Neural cell (in vitro differentiated cells): ENCODE measurements at regions not wholly inside any gene's neighbourhood (a gene's known extent, or its start where the extent isn't known, plus 50 kb on each side); places are given as distances from the start of the nearest gene placed in this dataset.

Experiments
- H2AFZ ChIP-seq: fragments of 200-600, 300-800 bp; sonication (generic), shearing (Covaris generic); 2 replicates; pipeline ENCODE4 v1.6.0; 2014; ENCODE audit warnings: low read depth, mild to moderate bottlenecking, antibody characterized with exemption, low read length, moderate library complexity
- H3F3A ChIP-seq: fragments of 200-600 bp; shearing (Covaris generic); 2 replicates; pipeline ENCODE4 v1.6.1; 2016; ENCODE audit warnings: mild to moderate bottlenecking, moderate library complexity, mixed read lengths, antibody characterized with exemption, low read length; ENCODE audit not compliant: insufficient read depth, poor library complexity, severe bottlenecking
- H3K27ac ChIP-seq: fragments of 200-600, 300-800 bp; sonication (generic), shearing (Covaris generic); 2 replicates; pipeline ENCODE4 v1.5.1; 2014; ENCODE audit warnings: mild to moderate bottlenecking, low read length, moderate library complexity
- H3K27me3 ChIP-seq: fragments of 300-800, 200-600 bp; sonication (generic), shearing (Covaris generic); 2 replicates; pipeline ENCODE4 v1.6.0; 2014; ENCODE audit warnings: mild to moderate bottlenecking, low read depth, low read length, moderate library complexity; ENCODE audit not compliant: insufficient read depth
- H3K36me3 ChIP-seq: fragments of 300-800, 200-600 bp; sonication (generic), shearing (Covaris generic); 2 replicates; pipeline ENCODE4 v1.5.1; 2014; ENCODE audit warnings: mild to moderate bottlenecking, antibody characterized with exemption, low read length, moderate library complexity; ENCODE audit not compliant: insufficient read depth
- H3K4me2 ChIP-seq: fragments of 300-800, 200-600 bp; sonication (generic), shearing (Covaris generic); 2 replicates; pipeline ENCODE4 v1.6.0; 2014; ENCODE audit warnings: mild to moderate bottlenecking, low read length
- H3K4me3 ChIP-seq: fragments of 300-800, 200-600 bp; sonication (generic), shearing (Covaris generic); 2 replicates; pipeline ENCODE4 v1.5.1; 2014; ENCODE audit warnings: mild to moderate bottlenecking, low read length, moderate library complexity
- H3K79me2 ChIP-seq: fragments of 200-600 bp; shearing (Covaris generic); replicated peaks from 2 replicates; pipeline ENCODE4 v1.6.0; 2014; ENCODE audit warnings: mild to moderate bottlenecking, low read length, moderate library complexity; ENCODE audit not compliant: insufficient read depth
- H3K9ac ChIP-seq: fragments of 300-800, 200-600 bp; sonication (generic), shearing (Covaris generic); 2 replicates; pipeline ENCODE4 v1.6.1; 2016; ENCODE audit warnings: mild to moderate bottlenecking, low read length, mixed read lengths
- H3K9me2 ChIP-seq: fragments of 200-600 bp; shearing (Covaris generic); 2 replicates; pipeline ENCODE4 v1.6.1; 2016; ENCODE audit warnings: mild to moderate bottlenecking, low read length, mixed read lengths; ENCODE audit not compliant: insufficient read depth
- H3K9me3 ChIP-seq: fragments of 200-600, 300-800 bp; sonication (generic), shearing (Covaris generic); 2 replicates; pipeline ENCODE4 v1.6.1; 2016; ENCODE audit warnings: mild to moderate bottlenecking, mixed run types, low read length, moderate library complexity, mixed read lengths
- H4K20me1 ChIP-seq: fragments of 200-600 bp; shearing (Covaris generic); 2 replicates; pipeline ENCODE4 v1.6.1; 2016; ENCODE audit warnings: mild to moderate bottlenecking, mixed run types; ENCODE audit not compliant: insufficient read depth
- CTCF ChIP-seq: fragments of 450-650 bp; IDR thresholded peaks from 2 replicates; pipeline ENCODE4 v1.5.1; 2014; ENCODE audit warnings: antibody characterized with exemption, mild to moderate bottlenecking, moderate library complexity; ENCODE audit not compliant: poor library complexity, severe bottlenecking
- EP300 ChIP-seq: fragments of 450-650 bp; conservative IDR thresholded peaks from 2 replicates; pipeline ENCODE4 v1.6.1; 2014; ENCODE audit warnings: antibody characterized with exemption, mild to moderate bottlenecking, moderate library complexity; ENCODE audit not compliant: poor library complexity, severe bottlenecking
- EZH2 ChIP-seq: fragments of 200-600, 300-800 bp; shearing (Covaris generic), sonication (generic); IDR thresholded peaks from 2 replicates; pipeline ENCODE4 v1.6.1; 2014; ENCODE audit warnings: antibody characterized with exemption, low read length, borderline replicate concordance, mild to moderate bottlenecking; ENCODE audit not compliant: insufficient read depth, poor library complexity, severe bottlenecking
- MXI1 ChIP-seq: fragments of 450-650 bp; conservative IDR thresholded peaks from 2 replicates; pipeline ENCODE4 v1.6.1; 2014; ENCODE audit warnings: antibody characterized with exemption, mild to moderate bottlenecking; ENCODE audit not compliant: poor library complexity, severe bottlenecking
- POLR2AphosphoS5 ChIP-seq: IDR thresholded peaks from 2 replicates; pipeline ENCODE4 v1.6.1; 2012
- RAD21 ChIP-seq: fragments of 450-650 bp; conservative IDR thresholded peaks from 2 replicates; pipeline ENCODE4 v1.6.1; 2014; ENCODE audit warnings: antibody characterized with exemption, mild to moderate bottlenecking, moderate library complexity
- SMC3 ChIP-seq: fragments of 450-650 bp; conservative IDR thresholded peaks from 2 replicates; pipeline ENCODE4 v1.6.1; 2014; ENCODE audit warnings: antibody characterized with exemption, mild to moderate bottlenecking, moderate library complexity; ENCODE audit not compliant: poor library complexity
- TAF1 ChIP-seq: IDR thresholded peaks from 2 replicates; pipeline ENCODE4 v1.6.1; 2012; ENCODE audit warnings: low read depth
- TF ChIP-seq, protein P1 (sequence below): IDR thresholded peaks from 2 replicates; pipeline ENCODE4 v1.6.1; 2012; ENCODE audit warnings: borderline replicate concordance

GRCh38 chr16:52165961-52166360 is 381.0 kb downstream of the TOX3 start:
- H3K36me3 ChIP-seq, result no peaks in the 10 kb centered on the region
- no peak overlapping the region for H3K9ac ChIP-seq
- no peaks in the 10 kb centered on the region for H4K20me1 ChIP-seq
- TF ChIP-seq SMC3, result no peak
- no peak for TF ChIP-seq TAF1
- TF ChIP-seq, protein P1, sequence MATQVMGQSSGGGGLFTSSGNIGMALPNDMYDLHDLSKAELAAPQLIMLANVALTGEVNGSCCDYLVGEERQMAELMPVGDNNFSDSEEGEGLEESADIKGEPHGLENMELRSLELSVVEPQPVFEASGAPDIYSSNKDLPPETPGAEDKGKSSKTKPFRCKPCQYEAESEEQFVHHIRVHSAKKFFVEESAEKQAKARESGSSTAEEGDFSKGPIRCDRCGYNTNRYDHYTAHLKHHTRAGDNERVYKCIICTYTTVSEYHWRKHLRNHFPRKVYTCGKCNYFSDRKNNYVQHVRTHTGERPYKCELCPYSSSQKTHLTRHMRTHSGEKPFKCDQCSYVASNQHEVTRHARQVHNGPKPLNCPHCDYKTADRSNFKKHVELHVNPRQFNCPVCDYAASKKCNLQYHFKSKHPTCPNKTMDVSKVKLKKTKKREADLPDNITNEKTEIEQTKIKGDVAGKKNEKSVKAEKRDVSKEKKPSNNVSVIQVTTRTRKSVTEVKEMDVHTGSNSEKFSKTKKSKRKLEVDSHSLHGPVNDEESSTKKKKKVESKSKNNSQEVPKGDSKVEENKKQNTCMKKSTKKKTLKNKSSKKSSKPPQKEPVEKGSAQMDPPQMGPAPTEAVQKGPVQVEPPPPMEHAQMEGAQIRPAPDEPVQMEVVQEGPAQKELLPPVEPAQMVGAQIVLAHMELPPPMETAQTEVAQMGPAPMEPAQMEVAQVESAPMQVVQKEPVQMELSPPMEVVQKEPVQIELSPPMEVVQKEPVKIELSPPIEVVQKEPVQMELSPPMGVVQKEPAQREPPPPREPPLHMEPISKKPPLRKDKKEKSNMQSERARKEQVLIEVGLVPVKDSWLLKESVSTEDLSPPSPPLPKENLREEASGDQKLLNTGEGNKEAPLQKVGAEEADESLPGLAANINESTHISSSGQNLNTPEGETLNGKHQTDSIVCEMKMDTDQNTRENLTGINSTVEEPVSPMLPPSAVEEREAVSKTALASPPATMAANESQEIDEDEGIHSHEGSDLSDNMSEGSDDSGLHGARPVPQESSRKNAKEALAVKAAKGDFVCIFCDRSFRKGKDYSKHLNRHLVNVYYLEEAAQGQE, result no peak
- TF ChIP-seq CTCF, result no peak
- no peak overlapping the region for H3K4me2 ChIP-seq
- no peaks in the 10 kb centered on the region for H3F3A ChIP-seq
- H2AFZ ChIP-seq, result no peak overlapping the region
- H3K9me3 ChIP-seq, result no peaks in the 10 kb centered on the region
- H3K4me3 ChIP-seq, result no peak overlapping the region
- no peaks in the 10 kb centered on the region for H3K9me2 ChIP-seq
- H3K27ac ChIP-seq, result no peak overlapping the region
- H3K79me2 ChIP-seq, result no peaks in the 10 kb centered on the region
- no peaks in the 10 kb centered on the region for H3K27me3 ChIP-seq

DNA sequence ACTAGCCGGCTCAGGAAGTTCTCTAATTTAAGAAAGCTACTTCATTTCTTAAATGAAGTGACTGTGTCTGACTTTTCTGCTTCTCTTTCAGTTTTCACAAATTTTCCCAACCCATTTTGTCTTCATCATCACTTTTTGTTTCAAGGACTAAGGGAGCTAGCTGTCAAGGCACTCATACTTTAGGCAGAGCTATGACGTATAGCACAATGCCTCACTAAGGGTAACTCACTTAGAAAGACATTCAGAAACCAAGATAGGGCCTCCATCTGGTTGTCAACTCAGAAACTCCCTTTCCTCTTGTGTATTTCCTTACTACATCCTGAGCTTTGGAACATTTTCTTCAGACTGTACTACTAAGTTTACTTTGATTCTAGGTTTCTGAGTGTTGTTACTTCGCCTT is 397.9 kb downstream of the TOX3 start:
- no peaks in the 10 kb centered on the region for H4K20me1 ChIP-seq
- TF ChIP-seq MXI1 (no peak), EZH2 (no peak), RAD21 (no peak), SMC3 (no peak), POLR2AphosphoS5 (no peak), CTCF (no peak), EP300 (no peak), TAF1 (no peak)
- TF ChIP-seq, protein P1, result no peak
- no peak overlapping the region for H3K9ac ChIP-seq
- H3K9me2 ChIP-seq, result no peaks in the 10 kb centered on the region
- H3K27ac ChIP-seq, result no peak overlapping the region
- H2AFZ ChIP-seq, result no peak overlapping the region
- H3K79me2 ChIP-seq, result no peaks in the 10 kb centered on the region
- H3K36me3 ChIP-seq, result no peaks in the 10 kb centered on the region
- no peaks in the 10 kb centered on the region for H3K27me3 ChIP-seq
- no peaks in the 10 kb centered on the region for H3K9me3 ChIP-seq
- H3F3A ChIP-seq, result no peaks in the 10 kb centered on the region
- H3K4me3 ChIP-seq, result no peak overlapping the region
- H3K4me2 ChIP-seq, result no peak overlapping the region
